GM12872 (cell line): ENCODE measurements at regions not wholly inside any gene's neighbourhood (a gene's known extent, or its start where the extent isn't known, plus 50 kb on each side); places are given as distances from the start of the nearest gene placed in this dataset.

Experiments used
- TF ChIP-seq, protein P1 (sequence below): IDR thresholded peaks from 3 replicates; pipeline ENCODE4 v1.5.1; 2011; ENCODE audit warnings: low read depth, mild to moderate bottlenecking, low read length, moderate library complexity; ENCODE audit not compliant: insufficient read depth

DNA sequence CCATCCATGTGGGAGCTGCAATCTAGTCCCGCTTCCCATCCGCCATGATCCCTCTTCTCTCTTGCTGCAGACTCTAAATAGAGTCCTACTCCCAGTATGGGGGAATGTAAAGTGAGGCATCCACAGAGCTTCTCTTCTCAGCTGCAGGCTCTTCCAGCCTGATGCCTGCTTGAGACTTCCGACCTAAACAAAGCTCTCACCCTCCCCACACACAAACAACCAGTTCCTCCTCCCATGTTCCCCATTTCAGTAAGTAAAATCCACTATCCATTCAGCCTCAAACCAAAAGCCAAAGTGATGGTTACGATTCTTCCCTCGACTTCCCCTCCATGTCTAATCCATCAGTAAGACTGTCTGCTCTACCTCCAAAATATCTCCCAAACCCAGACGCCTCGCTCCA, 108.2 kb upstream of the NFE2L3 start:
- TF ChIP-seq, protein P1, sequence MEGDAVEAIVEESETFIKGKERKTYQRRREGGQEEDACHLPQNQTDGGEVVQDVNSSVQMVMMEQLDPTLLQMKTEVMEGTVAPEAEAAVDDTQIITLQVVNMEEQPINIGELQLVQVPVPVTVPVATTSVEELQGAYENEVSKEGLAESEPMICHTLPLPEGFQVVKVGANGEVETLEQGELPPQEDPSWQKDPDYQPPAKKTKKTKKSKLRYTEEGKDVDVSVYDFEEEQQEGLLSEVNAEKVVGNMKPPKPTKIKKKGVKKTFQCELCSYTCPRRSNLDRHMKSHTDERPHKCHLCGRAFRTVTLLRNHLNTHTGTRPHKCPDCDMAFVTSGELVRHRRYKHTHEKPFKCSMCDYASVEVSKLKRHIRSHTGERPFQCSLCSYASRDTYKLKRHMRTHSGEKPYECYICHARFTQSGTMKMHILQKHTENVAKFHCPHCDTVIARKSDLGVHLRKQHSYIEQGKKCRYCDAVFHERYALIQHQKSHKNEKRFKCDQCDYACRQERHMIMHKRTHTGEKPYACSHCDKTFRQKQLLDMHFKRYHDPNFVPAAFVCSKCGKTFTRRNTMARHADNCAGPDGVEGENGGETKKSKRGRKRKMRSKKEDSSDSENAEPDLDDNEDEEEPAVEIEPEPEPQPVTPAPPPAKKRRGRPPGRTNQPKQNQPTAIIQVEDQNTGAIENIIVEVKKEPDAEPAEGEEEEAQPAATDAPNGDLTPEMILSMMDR = no peak

DNA sequence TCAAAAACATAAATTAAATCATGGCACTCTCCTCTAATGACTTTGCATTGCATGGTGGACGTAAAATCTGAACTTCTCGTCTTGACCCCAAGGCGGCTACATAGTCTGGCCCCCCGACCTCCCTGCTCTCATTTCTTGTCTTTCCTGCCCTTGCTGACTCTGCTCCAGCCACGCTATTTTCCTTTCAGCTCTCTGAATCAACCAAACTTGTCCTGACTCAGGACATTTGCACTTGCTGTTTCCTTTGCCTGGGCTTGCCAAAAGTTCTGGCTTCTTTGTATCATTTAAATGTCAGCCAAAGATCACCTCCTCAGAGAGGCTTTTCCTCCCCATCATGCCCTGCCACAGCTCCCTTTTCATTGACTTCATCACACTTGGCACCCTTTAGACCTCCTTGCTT, 107.7 kb upstream of the NFE2L3 start:
- TF ChIP-seq, protein P1 = no peak

DNA sequence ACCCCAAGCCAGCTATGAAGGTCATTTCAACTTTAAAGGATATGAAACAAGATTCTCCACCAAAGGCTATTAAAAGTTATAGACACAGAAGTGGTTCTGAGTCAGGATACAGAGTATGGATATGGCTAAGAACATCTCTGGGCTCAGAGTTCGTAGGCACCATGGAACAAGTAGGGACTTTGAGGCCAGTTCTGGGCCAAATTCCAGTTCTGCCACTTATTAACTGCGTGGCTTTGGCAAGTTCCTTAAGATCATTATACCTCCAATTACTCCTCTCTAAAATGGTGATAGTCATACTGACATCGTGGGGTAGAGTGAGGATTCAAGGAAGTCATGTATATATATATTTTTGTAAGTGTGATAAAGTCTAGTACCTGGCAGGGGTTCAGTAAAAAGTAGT, 105.8 kb upstream of the NFE2L3 start:
- TF ChIP-seq, protein P1 = no peak

DNA sequence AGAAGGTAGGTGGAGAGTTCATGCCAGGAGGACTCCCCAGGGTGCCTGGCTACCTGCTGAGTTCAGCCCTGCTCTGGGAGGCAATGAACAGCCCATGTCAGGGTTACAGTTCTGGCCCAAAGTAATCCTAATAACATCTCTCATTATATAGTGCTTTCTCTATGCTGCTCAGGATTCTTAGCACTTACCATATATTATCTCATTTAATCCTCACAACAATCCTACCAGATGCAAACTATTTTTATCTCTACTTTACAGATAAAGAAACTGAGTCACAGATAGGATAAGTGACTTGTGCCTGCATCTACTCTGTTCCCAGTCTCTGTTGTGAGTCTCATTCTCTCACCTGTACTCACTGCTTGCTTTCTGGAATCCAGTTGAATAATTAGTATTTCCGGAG, 105.1 kb upstream of the NFE2L3 start:
- TF ChIP-seq, protein P1 = no peak

DNA sequence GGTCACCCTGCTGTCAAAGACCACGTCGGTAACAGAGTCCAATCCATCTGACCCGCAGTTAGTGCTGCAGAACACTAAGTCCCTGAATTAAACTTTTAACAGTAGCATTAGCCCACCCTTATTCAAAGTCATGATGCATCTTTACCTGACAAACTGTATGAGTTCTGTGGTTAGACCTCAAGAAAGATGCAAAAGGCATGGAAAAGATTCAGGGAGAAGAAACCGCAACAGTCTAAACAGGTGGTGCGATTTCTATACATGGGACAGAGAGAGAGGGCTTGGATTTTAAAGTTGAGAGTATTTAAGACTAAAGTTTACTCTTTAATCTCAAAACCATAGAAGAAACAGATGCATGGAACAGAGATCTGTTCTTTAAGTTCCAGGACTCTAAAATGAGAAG, 103.3 kb upstream of the NFE2L3 start:
- TF ChIP-seq, protein P1 = no peak

DNA sequence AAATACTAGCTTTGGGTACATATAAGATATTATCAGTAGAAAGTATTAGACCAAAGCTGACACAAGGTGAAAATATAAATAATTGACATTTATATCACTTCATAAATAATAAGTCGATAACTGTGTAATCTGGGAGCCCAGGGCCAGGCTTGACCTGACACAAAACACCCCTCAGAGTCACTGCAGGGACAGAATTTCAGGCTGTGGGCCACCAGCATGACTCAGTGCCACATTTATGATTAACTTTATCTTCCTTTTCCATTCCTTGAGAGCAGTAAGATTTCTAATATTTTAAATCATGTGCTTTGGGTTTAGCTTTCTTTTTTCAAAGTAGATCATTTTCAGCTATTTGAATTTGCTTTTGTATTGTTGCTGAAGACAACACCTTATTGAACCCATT, 102.9 kb upstream of the NFE2L3 start:
- TF ChIP-seq, protein P1 = no peak

DNA sequence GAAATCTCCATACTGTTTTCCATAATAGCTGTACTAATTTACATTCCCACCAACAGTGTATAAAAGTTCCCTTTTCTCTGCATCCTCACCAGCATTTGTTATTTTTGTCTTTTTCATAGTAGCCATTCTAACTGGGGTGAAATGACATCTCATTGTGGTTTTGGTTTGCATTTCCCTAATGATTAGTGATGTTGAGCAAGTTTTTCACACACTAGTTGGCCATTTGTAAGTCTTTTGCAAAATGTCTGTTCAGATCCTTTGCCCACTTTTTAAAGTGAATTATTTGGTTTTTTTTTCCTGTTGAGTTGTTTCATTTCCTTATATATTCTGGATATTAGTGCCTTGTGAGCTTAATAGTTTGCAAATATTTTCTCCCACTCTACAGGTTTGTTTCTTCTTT, 101.0 kb upstream of the NFE2L3 start:
- TF ChIP-seq, protein P1 = no peak

DNA sequence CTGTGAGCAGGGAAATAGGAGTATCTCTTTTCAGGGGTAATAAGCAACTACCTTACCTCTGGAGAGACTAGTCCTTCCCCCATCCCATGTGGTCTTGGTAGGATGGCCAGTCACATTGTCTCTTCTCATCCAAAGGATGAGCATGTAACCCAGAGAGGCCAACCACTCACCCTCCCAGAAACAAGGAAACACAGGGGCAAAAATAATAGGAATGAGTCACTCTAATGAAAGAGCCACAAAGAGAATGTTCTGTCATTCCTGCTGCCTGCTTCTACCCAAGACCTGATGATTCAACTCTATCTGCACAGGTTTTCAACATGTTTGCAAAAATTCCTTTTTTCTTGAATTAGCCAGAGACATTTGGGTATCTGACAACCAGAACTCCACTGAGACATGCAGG, 99.3 kb upstream of the NFE2L3 start:
- TF ChIP-seq, protein P1 = no peak
